ENCODE measurements at regions not wholly inside any gene's neighbourhood (a gene's known extent, or its start where the extent isn't known, plus 50 kb on each side); places are given as distances from the start of the nearest gene placed in this dataset.

DNA sequence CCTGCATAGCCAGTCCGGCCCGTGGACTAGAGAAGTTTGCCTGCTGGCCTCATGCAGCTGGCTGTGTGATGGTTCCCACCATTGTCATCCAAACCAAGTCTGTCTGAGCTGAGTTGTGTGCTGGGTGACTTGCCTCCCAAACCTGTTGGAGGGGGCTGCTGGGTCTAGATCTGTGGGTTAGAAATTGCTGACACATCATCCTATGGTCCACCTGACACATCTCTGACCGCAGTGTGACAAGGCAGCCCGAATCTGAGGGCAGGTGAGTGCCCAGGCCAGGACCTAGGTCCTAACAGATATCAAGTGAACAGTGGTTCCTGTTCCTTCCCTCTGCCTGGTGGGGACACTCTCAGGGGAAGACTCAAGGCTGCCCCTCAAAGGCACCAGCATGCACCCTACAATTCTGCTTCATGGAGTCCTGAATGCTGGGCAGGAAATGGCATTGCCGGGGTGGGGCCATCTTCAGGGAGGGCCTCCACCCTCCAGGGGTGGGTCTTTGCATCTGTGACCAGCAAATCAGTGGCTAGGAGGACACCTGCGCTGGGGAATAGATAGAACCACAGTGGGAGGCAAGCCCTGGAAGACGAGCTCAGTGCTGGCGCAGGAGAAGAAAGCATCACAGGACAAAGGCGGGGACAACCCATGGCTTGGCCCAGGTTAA, 117.9 kb upstream of the ID2 start:
- DNase-seq, result no peak

DNA sequence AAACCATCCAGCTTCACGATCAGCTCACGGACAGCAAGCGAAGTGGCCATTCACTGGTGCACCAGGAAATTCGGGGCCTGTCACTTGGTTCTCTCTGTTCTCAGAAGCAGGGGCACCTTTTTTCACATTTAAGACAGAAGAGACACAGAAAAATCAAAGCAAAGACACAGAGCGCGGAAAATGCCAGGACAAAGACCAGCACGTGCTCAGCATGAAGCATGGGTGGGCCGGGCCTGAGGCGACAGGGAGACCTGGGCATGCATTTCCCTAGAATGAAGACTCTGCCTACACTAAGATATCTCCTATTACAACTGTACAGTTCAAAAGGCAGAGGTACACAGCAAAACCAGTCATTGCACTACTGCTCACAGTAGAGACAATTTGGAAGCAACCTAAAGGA, 117.4 kb upstream of the ID2 start:
- DNase-seq, result no peak

DNA sequence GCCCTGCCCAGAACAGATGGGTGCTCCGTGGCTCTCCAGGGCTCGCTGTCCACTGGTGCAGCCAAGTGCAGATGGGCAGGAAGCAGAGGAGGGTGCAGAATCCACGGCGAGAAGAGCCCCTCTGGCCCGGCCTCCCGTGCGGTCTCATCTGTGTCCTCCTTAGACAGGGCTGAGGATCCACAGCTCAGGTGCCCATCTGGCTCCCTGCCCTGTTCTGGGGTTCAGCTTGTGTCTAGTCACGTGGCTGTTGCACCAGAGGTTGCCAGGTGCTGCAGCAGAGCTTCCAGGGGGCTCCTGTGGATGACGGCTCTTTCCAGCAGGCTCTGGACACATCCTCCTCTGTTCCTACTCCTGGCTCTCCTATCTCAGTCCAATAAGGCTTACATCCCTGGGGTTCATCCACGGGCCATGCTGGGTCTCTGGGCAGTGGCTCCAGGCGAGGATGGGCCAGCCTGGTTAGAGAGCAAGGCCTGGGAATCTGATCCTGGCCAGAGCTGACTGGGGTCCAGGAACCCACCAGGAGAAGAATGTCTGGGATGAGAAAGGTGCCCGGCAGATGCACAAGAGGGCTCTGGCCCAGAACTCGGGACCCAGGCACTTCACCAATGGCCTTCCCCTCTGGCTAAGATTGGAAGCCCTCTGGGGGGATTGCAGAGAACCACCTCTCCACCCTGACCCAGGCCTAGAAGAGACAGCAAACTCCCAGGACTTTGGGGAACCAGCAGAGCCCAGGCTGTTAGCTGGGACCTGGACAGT, 116.3 kb upstream of the ID2 start:
- DNase-seq, result no peak

- DNase-seq, result no peak
Observed at GRCh38 chr2:8566155-8566670, 115.6 kb upstream of the ID2 start.

DNA sequence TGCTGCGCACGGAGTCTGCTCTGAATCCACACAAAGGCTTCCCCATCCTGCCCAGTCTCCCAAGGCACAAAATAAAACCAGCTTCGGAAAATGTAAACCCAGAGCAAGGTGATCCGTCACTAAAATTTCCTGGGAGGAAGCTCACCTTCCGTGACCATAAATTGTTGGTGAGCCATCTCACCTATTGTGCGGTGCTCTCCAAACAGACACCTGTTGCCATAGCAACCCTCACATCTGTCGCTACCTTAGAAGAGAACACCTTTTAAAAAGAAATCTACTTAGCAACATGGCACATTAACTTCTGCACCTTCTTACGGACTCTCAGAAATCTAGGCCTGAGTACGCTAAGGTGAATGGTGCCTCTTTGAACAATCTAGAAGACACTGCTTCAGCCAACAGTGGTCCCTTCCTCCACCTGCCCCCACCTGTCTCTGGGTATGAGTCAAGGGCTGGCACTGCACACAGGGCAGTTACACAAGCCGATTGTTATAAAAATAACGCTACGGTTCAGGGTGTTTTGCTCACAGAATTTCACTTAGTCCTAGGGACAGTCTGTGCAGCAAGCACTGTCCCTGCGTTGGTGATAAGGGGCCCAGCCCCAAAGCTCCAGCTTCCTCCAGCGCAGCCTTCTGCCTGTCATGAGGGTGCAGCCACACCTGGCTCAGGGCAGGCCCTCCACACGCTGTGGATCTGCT, 114.9 kb upstream of the ID2 start:
- DNase-seq, result peak; percentile 23

DNA sequence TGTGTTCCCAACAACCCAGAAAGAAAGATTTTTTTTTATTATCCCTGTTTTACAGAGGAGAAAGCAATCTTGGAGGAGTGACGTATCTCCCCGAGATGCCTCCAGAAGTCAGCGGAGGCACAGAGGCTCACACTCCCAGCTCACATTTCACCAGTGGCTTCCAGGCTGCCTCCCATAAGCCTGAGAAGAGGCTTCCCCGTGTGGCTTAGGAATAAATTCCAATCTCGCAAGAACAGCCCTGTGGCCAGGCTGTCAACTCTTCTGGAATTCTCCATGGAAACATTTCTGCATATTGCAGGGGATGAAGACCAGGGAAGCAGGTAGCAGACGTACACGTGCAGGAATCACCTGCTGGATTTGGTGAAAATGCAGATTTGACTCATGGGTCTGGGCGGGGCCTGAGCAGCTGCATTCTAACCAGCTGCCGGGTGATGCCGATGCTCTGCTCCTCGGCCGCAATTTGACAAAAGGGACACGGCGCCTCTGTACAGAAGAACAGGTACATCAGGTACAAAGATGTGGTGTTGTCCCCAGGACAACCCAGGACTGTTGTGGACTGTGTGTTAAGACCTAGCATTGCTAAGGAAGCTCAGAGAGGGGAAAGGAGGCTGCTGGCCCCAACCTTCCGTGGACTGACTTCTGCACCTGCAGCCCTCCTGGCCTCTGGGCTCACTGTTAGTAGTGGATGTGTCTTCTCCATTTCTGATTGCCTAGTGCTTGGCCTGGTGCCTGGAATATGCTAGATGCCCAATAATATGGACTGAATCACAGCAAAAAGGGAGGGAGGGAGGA, 114.2 kb upstream of the ID2 start:
- DNase-seq, result no peak

GRCh38 chr2:8568543-8569302, 113.1 kb upstream of the ID2 start:
- DNase-seq, result no peak

DNA sequence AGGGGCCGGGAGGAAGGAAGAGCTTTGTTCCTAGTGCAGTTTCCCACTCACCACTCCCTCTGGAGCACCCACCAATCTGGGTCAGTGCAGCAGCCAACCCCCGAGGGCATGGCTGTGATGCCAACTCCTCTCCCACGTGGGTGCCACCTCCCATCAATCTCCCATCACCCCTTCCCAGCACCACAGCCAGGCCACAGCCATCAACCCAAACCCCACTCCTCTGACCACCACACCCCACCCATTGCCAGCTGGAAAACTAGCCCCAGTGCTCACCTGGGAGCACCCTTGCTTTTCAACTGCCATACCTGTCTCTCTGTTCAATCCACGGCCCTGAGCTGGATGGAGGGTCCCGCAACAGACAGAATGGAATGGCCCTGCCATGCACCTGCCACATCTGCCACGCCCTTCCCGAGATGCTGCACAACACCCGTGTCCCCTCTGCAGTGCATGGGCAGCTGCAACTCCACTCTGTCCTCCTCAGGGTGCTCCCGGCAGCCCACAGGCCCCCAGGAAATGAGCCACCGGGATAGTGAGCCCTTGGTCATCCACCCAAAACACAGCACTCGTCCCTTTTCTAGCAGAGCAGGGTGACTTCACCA, 112.4 kb upstream of the ID2 start:
- DNase-seq, result no peak

GRCh38 chr2:8570637-8571036, 111.2 kb upstream of the ID2 start:
- no peak for DNase-seq

GRCh38 chr2:8571301-8571791, 110.5 kb upstream of the ID2 start:
- no peak for DNase-seq

- DNase-seq, result no peak
Observed at GRCh38 chr2:8571792-8572499, 109.9 kb upstream of the ID2 start.

- DNase-seq, result no peak
Observed at GRCh38 chr2:8572712-8573233, 109.1 kb upstream of the ID2 start.

GRCh38 chr2:8573234-8573941, 108.5 kb upstream of the ID2 start:
- DNase-seq, result no peak

- DNase-seq, result no peak
Observed at GRCh38 chr2:8573942-8574195, 108.0 kb upstream of the ID2 start.

GRCh38 chr2:8574196-8575037, 107.4 kb upstream of the ID2 start:
- DNase-seq, result no peak

DNA sequence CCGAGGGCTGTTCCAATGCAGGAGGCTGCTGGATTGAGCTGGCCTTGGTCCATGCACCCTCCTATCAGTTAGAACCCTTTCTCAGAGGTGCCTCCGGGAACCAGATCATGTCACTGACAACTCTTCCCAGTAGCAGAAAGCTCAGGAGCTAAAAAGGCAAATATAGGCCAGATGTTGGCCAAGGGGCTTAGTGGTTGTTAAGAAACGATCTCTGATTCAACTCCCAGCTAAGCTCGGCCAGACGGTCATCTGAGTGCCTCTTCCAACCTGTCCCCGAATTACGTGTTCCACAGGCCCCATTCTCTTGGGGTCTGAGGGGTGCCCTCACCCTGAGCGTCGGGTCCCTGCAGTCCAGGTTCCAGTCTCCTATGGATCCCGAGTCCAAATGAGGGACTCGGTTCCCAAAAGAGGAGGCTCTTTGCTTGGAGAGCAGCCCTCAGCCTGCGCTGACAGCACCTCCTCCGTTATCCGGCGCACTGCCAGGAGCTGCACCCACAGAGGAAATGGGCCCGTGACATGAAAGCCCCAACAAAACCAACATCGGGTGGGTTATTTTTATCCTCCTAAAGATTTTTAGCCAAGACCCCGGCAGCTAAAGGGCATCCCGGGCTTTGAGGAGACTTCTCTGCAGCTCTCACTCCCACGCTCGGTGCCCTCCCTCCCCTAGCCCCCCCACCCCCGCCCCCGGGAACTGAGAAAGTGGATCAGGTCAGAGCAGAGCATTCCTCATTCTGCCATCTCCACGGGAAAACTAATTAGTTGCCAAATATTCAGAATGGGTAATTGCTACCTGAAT, 106.6 kb upstream of the ID2 start:
- DNase-seq, result peak; percentile 84

DNA sequence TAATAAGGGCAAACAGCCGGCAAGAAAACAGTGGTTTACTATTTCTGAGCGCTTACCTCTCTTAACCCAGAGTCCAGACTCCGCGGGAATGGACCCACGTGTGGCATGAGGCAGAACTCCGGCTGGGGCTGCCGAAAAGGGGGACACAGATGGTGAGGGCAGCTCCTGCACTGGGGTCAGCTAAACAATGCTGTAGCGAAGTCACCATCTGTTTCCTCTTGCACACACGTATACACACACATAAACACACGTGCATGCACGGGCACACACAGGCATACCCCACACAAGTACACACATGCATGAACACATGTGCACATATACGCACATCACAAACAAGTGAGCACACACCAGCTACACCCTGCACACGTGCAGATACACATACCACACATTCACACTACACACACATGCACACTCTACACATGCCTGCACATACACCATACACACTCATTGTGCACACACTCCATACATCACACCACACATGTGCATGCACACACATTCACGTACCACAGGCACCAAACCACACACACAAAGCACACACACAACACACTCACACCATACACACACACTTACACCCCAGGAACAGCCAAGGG, 105.9 kb upstream of the ID2 start:
- DNase-seq, result peak; percentile 30

- DNase-seq, result no peak
Observed at GRCh38 chr2:8576525-8577167, 105.2 kb upstream of the ID2 start.
